Thyroid gland (tissue), 4 donors: ENCODE measurements at regions not wholly inside any gene's neighbourhood (a gene's known extent, or its start where the extent isn't known, plus 50 kb on each side); places are given as distances from the start of the nearest gene placed in this dataset.

Source experiments
- DNase-seq, 2 donors: peaks; one replicate each; pipeline ENCODE4 v3.0.0-alpha.2; 2019
- H3K27ac ChIP-seq, 3 donors: fragments of 200-600 bp; sonication (generic); 1 replicate in 2 of 3; 2 replicates in 1 of 3; pipeline ENCODE4 v1.5.1; 2016 to 2019; ENCODE audit warnings: mild to moderate bottlenecking in 1 of 3, moderate library complexity in 1 of 3
- H3K27me3 ChIP-seq: fragments of 200-600 bp; sonication (generic); one replicate; pipeline ENCODE4 v1.5.1; 2019
- H3K36me3 ChIP-seq, 2 donors: fragments of 200-600 bp; sonication (generic); one replicate each; pipeline ENCODE4 v1.5.1; 2016 to 2019
- H3K4me1 ChIP-seq, 2 donors: fragments of 200-600 bp; sonication (generic); one replicate each; pipeline ENCODE4 v1.5.1; 2017 to 2019
- H3K4me3 ChIP-seq, 3 donors: fragments of 200-600 bp; sonication (generic); replicated peaks in 1 of 3; 1 replicate in 2 of 3; 2 replicates in 1 of 3; pipeline ENCODE4 v1.5.1; 2016; ENCODE audit warnings: mild to moderate bottlenecking in 1 of 3
- H3K9me3 ChIP-seq: fragments of 200-600 bp; sonication (generic); one replicate; pipeline ENCODE4 v1.5.1; 2017
- CTCF ChIP-seq, 6 experiments: fragments of 200-600 bp in 3 of 6; fragments of 450-650 bp in 3 of 6; sonication (generic) in 3 of 6; IDR thresholded peaks; one replicate each; pipeline ENCODE4 v1.5.1; 2016 to 2019; ENCODE audit warnings: antibody characterized with exemption in 6 of 6, mild to moderate bottlenecking in 2 of 6, inconsistent platforms in 1 of 6, moderate library complexity in 1 of 6
- POLR2A ChIP-seq, 2 donors: fragments of 450-650 bp; IDR thresholded peaks; one replicate each; pipeline ENCODE4 v1.6.1; 2017; ENCODE audit warnings: antibody characterized with exemption in 2 of 2, mild to moderate bottlenecking in 2 of 2, moderate library complexity in 1 of 2
- WGBS, 2 donors: methylation state at CpG; one replicate each; pipeline ENCODE4 v1.1.5; 2017; 5-methylcytosine and 5-hydroxymethylcytosine counted together
- intact Hi-C: fragments of 100-400 bp; cut with DNase I; formaldehyde crosslinking; loops from one replicate; pipeline ENCODE4 v1.15.1; 2023

- H3K4me1 ChIP-seq = no peaks in the 10 kb centered on the region
- H3K27ac ChIP-seq = no peak overlapping the region
- no peaks in the 10 kb centered on the region for H3K9me3 ChIP-seq
- H3K36me3 ChIP-seq = no peaks in the 10 kb centered on the region
- TF ChIP-seq POLR2A (IDR thresholded peaks at IDR 0.05) = no peak
- TF ChIP-seq CTCF (IDR thresholded peaks at IDR 0.05) = no peak
- DNase-seq = no peak
- intact Hi-C loops = no loop called here
- WGBS, 2 donors = 90 to 91% methylated on average over 4 of the region's 4 CpGs
- H3K4me3 ChIP-seq = no peak overlapping the region
- no peaks in the 10 kb centered on the region for H3K27me3 ChIP-seq
Measured at GRCh38 chr5:99076723-99077640, 148.2 kb upstream of the CHD1 start.

- TF ChIP-seq CTCF (IDR thresholded peaks at IDR 0.05) (no peak), POLR2A (IDR thresholded peaks at IDR 0.05) (no peak)
- no peak for DNase-seq
- intact Hi-C loops = no loop called here
- H3K27ac ChIP-seq = no peak overlapping the region
- no peaks in the 10 kb centered on the region for H3K36me3 ChIP-seq
- H3K4me3 ChIP-seq = no peak overlapping the region
- 90 to 92% methylated on average over 1 of the region's 1 CpG for WGBS, 2 donors
- H3K27me3 ChIP-seq = no peaks in the 10 kb centered on the region
- no peaks in the 10 kb centered on the region for H3K4me1 ChIP-seq
- H3K9me3 ChIP-seq = no peaks in the 10 kb centered on the region
Measured at GRCh38 chr5:99072846-99073245, 144.0 kb upstream of the CHD1 start.

- Histone ChIP-seq H3K36me3 (no peaks in the 10 kb centered on the region), H3K4me3 (no peak overlapping the region), H3K27ac (no peak overlapping the region), H3K27me3 (no peaks in the 10 kb centered on the region), H3K4me1 (no peaks in the 10 kb centered on the region), H3K9me3 (no peaks in the 10 kb centered on the region)
- intact Hi-C loops = no loop called here
- no peak for DNase-seq
- 23 to 49% methylated on average over 2 of the region's 2 CpGs for WGBS, 2 donors
- no peak for TF ChIP-seq CTCF (IDR thresholded peaks at IDR 0.05)
- TF ChIP-seq POLR2A (IDR thresholded peaks at IDR 0.05) = no peak
Measured at GRCh38 chr5:99070822-99071221, 142.0 kb upstream of the CHD1 start.

- DNase-seq = no peak
- Histone ChIP-seq H3K27me3 (no peaks in the 10 kb centered on the region), H3K36me3 (no peaks in the 10 kb centered on the region), H3K27ac (no peak overlapping the region), H3K9me3 (no peaks in the 10 kb centered on the region), H3K4me3 (no peak overlapping the region), H3K4me1 (no peaks in the 10 kb centered on the region)
- 86 to 88% methylated on average over 4 of the region's 4 CpGs for WGBS, 2 donors
- TF ChIP-seq POLR2A (IDR thresholded peaks at IDR 0.05) (no peak), CTCF (IDR thresholded peaks at IDR 0.05) (no peak)
- intact Hi-C loops = no loop called here
Measured at GRCh38 chr5:99070362-99070761, 141.6 kb upstream of the CHD1 start.

- no peak for DNase-seq
- TF ChIP-seq POLR2A (IDR thresholded peaks at IDR 0.05) (no peak), CTCF (IDR thresholded peaks at IDR 0.05) (no peak)
- Histone ChIP-seq H3K27ac (no peak overlapping the region), H3K27me3 (no peaks in the 10 kb centered on the region), H3K4me1 (no peaks in the 10 kb centered on the region), H3K36me3 (no peaks in the 10 kb centered on the region), H3K9me3 (no peaks in the 10 kb centered on the region), H3K4me3 (no peak overlapping the region)
- WGBS, 2 donors = 91 to 96% methylated on average over 5 of the region's 5 CpGs
- intact Hi-C loops = no loop called here
Measured at GRCh38 chr5:99068944-99069650, 140.3 kb upstream of the CHD1 start.
